ENCODE measurements at regions not wholly inside any gene's neighbourhood (a gene's known extent, or its start where the extent isn't known, plus 50 kb on each side); places are given as distances from the start of the nearest gene placed in this dataset.

GRCh38 chr3:56672-57071 is 139.9 kb upstream of the CHL1 start:
- H2AFZ ChIP-seq, result no peak overlapping the region
- no peak overlapping the region for H3K9ac ChIP-seq
- no peaks in the 10 kb centered on the region for H3K9me3 ChIP-seq (ENCODE audit: low read depth)
- in situ Hi-C loops (cut with MboI), result no loop called here
- no peaks in the 10 kb centered on the region for H3K79me2 ChIP-seq (ENCODE audit: insufficient read depth)
- H3K4me1 ChIP-seq (ENCODE audit: insufficient read depth), result no peaks in the 10 kb centered on the region
- H3K4me3 ChIP-seq, result no peak overlapping the region
- H3K36me3 ChIP-seq (ENCODE audit: low read depth), result no peaks in the 10 kb centered on the region
- no peaks in the 10 kb centered on the region for H3K9me2 ChIP-seq (ENCODE audit: insufficient read depth)
- DNase-seq, result no peak
- WGBS, 2 experiments (ENCODE audit: low coverage in 1 of 2, low lambda C conversion rate in 2 of 2, missing lambda C conversion rate in 2 of 2), result 37 to 43% methylated on average over 4 of the region's 4 CpGs
- no peaks in the 10 kb centered on the region for H3F3A ChIP-seq (ENCODE audit: insufficient read depth)
- H3K27ac ChIP-seq, result no peak overlapping the region
- TF ChIP-seq EZH2phosphoT487 (IDR thresholded peaks at IDR 0.05; ENCODE audit: insufficient read depth, low read depth) (no peak), EZH2 (IDR thresholded peaks at IDR 0.05; ENCODE audit: insufficient read depth, poor library complexity, severe bottlenecking) (no peak)
- no peaks in the 10 kb centered on the region for H4K20me1 ChIP-seq (ENCODE audit: insufficient read depth)
- no peak overlapping the region for H3K4me2 ChIP-seq (ENCODE audit: unreplicated experiment)
- H3K27me3 ChIP-seq (replicated peaks; ENCODE audit: insufficient read depth), result no peaks in the 10 kb centered on the region

- H3K4me1 ChIP-seq (ENCODE audit: insufficient read depth), result no peaks in the 10 kb centered on the region
- H3K36me3 ChIP-seq (ENCODE audit: low read depth), result no peaks in the 10 kb centered on the region
- H4K20me1 ChIP-seq (ENCODE audit: insufficient read depth), result no peaks in the 10 kb centered on the region
- no peaks in the 10 kb centered on the region for H3K79me2 ChIP-seq (ENCODE audit: insufficient read depth)
- H3K27ac ChIP-seq, result no peak overlapping the region
- H3K4me2 ChIP-seq (ENCODE audit: unreplicated experiment), result no peak overlapping the region
- 34 to 38% methylated on average over 7 of the region's 7 CpGs for WGBS, 2 experiments (ENCODE audit: low coverage in 1 of 2, low lambda C conversion rate in 2 of 2, missing lambda C conversion rate in 2 of 2)
- no peak overlapping the region for H2AFZ ChIP-seq
- no peak for DNase-seq
- no peaks in the 10 kb centered on the region for H3K9me3 ChIP-seq (ENCODE audit: low read depth)
- H3F3A ChIP-seq (ENCODE audit: insufficient read depth), result no peaks in the 10 kb centered on the region
- H3K4me3 ChIP-seq, result no peak overlapping the region
- in situ Hi-C loops (cut with MboI), result no loop called here
- H3K9me2 ChIP-seq (ENCODE audit: insufficient read depth), result no peaks in the 10 kb centered on the region
- H3K9ac ChIP-seq, result no peak overlapping the region
- TF ChIP-seq EZH2 (IDR thresholded peaks at IDR 0.05; ENCODE audit: insufficient read depth, poor library complexity, severe bottlenecking) (no peak), EZH2phosphoT487 (IDR thresholded peaks at IDR 0.05; ENCODE audit: insufficient read depth, low read depth) (no peak)
- no peaks in the 10 kb centered on the region for H3K27me3 ChIP-seq (replicated peaks; ENCODE audit: insufficient read depth)
These were observed 136.7 kb upstream of the CHL1 start for GRCh38 chr3:59854-60253.

- Histone ChIP-seq H3K27ac (no peak overlapping the region), H3K4me2 (ENCODE audit: unreplicated experiment) (no peak overlapping the region), H2AFZ (no peak overlapping the region), H3K79me2 (ENCODE audit: insufficient read depth) (no peaks in the 10 kb centered on the region), H3K9me2 (ENCODE audit: insufficient read depth) (no peaks in the 10 kb centered on the region), H3K4me1 (ENCODE audit: insufficient read depth) (no peaks in the 10 kb centered on the region), H3K27me3 (replicated peaks; ENCODE audit: insufficient read depth) (no peaks in the 10 kb centered on the region), H3K4me3 (no peak overlapping the region), H3F3A (ENCODE audit: insufficient read depth) (no peaks in the 10 kb centered on the region), H3K36me3 (ENCODE audit: low read depth) (no peaks in the 10 kb centered on the region), H4K20me1 (ENCODE audit: insufficient read depth) (no peaks in the 10 kb centered on the region), H3K9ac (no peak overlapping the region), H3K9me3 (ENCODE audit: low read depth) (no peaks in the 10 kb centered on the region)
- in situ Hi-C loops (cut with MboI), result no loop called here
- WGBS, 2 experiments (ENCODE audit: low coverage in 1 of 2, low lambda C conversion rate in 2 of 2, missing lambda C conversion rate in 2 of 2), result 48 to 55% methylated on average over 7 of the region's 7 CpGs
- no peak for TF ChIP-seq EZH2 (IDR thresholded peaks at IDR 0.05; ENCODE audit: insufficient read depth, poor library complexity, severe bottlenecking)
- no peak for TF ChIP-seq EZH2phosphoT487 (IDR thresholded peaks at IDR 0.05; ENCODE audit: insufficient read depth, low read depth)
- no peak for DNase-seq
These were observed 133.3 kb upstream of the CHL1 start for GRCh38 chr3:63095-63765.

- H3K4me1 ChIP-seq (ENCODE audit: insufficient read depth), result no peaks in the 10 kb centered on the region
- H3K36me3 ChIP-seq (ENCODE audit: low read depth), result no peaks in the 10 kb centered on the region
- H3K4me2 ChIP-seq (ENCODE audit: unreplicated experiment), result no peak overlapping the region
- peak; percentile 25 for DNase-seq
- no peak overlapping the region for H3K9ac ChIP-seq
- H3K27ac ChIP-seq, result no peak overlapping the region
- H3K4me3 ChIP-seq, result no peak overlapping the region
- H3K9me3 ChIP-seq (ENCODE audit: low read depth), result no peaks in the 10 kb centered on the region
- 0 to 12% methylated on average over 1 of the region's 1 CpG for WGBS, 2 experiments (ENCODE audit: low coverage in 1 of 2, low lambda C conversion rate in 2 of 2, missing lambda C conversion rate in 2 of 2)
- H3F3A ChIP-seq (ENCODE audit: insufficient read depth), result no peaks in the 10 kb centered on the region
- no peaks in the 10 kb centered on the region for H3K27me3 ChIP-seq (replicated peaks; ENCODE audit: insufficient read depth)
- H3K79me2 ChIP-seq (ENCODE audit: insufficient read depth), result no peaks in the 10 kb centered on the region
- in situ Hi-C loops (cut with MboI), result no loop called here
- H2AFZ ChIP-seq, result no peak overlapping the region
- H4K20me1 ChIP-seq (ENCODE audit: insufficient read depth), result no peaks in the 10 kb centered on the region
- no peaks in the 10 kb centered on the region for H3K9me2 ChIP-seq (ENCODE audit: insufficient read depth)
- TF ChIP-seq EZH2 (IDR thresholded peaks at IDR 0.05; ENCODE audit: insufficient read depth, poor library complexity, severe bottlenecking), result no peak
- TF ChIP-seq EZH2phosphoT487 (IDR thresholded peaks at IDR 0.05; ENCODE audit: insufficient read depth, low read depth), result no peak
These were observed 126.9 kb upstream of the CHL1 start for GRCh38 chr3:69690-70089.

- Histone ChIP-seq H3K4me1 (ENCODE audit: insufficient read depth) (no peaks in the 10 kb centered on the region), H3K9me2 (ENCODE audit: insufficient read depth) (no peaks in the 10 kb centered on the region), H3K9me3 (ENCODE audit: low read depth) (no peaks in the 10 kb centered on the region), H4K20me1 (ENCODE audit: insufficient read depth) (no peaks in the 10 kb centered on the region), H3F3A (ENCODE audit: insufficient read depth) (no peaks in the 10 kb centered on the region), H3K79me2 (ENCODE audit: insufficient read depth) (no peaks in the 10 kb centered on the region), H2AFZ (no peak overlapping the region), H3K27ac (no peak overlapping the region), H3K27me3 (replicated peaks; ENCODE audit: insufficient read depth) (no peaks in the 10 kb centered on the region), H3K36me3 (ENCODE audit: low read depth) (no peaks in the 10 kb centered on the region), H3K9ac (no peak overlapping the region), H3K4me3 (no peak overlapping the region), H3K4me2 (ENCODE audit: unreplicated experiment) (no peak overlapping the region)
- 0 to 7% methylated on average over 1 of the region's 1 CpG for WGBS, 2 experiments (ENCODE audit: low coverage in 1 of 2, low lambda C conversion rate in 2 of 2, missing lambda C conversion rate in 2 of 2)
- in situ Hi-C loops (cut with MboI), result no loop called here
- TF ChIP-seq EZH2phosphoT487 (IDR thresholded peaks at IDR 0.05; ENCODE audit: insufficient read depth, low read depth), result no peak
- no peak for TF ChIP-seq EZH2 (IDR thresholded peaks at IDR 0.05; ENCODE audit: insufficient read depth, poor library complexity, severe bottlenecking)
- DNase-seq, result no peak
These were observed 123.8 kb upstream of the CHL1 start for GRCh38 chr3:72776-73175.
